ENCODE measurements at regions not wholly inside any gene's neighbourhood (a gene's known extent, or its start where the extent isn't known, plus 50 kb on each side); places are given as distances from the start of the nearest gene placed in this dataset.

- no peak for TF ChIP-seq MAX (IDR thresholded peaks at IDR 0.05; ENCODE audit: low read depth, low read length)
- no peak for TF ChIP-seq POLR2A (IDR thresholded peaks at IDR 0.05; ENCODE audit: extremely low read depth, insufficient read length)
- no peak for TF ChIP-seq MYC (IDR thresholded peaks at IDR 0.05; ENCODE audit: low read depth, low read length)
- no peak for TF ChIP-seq CTCF (IDR thresholded peaks at IDR 0.05; ENCODE audit: low read depth, low read length)
- no peak for DNase-seq (ENCODE audit: low read depth)
- H3K4me3 ChIP-seq (ENCODE audit: low read depth, low read length), result no peak overlapping the region
Observed at GRCh38 chr14:97924922-97925613, 1127.9 kb downstream of the VRK1 start.

DNA sequence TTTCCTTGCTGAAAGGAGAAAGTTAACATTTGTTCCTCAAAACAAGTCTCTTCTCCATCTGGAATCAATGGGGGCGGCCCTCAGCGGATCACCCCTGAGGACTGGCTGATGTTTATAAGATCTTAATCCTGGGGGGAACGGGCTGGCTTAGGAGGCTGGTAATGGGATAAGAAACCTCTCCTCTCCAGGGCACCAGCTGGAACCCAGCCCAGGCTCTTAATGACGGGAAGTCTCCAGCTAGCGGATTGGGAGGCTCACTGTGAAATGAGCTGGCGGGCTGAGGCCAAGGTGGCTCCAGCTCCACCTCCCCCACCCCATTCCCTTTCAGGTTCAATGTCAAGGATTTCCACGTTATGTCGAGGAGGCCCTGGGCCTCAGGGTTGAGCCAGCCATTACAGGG, 1133.0 kb downstream of the VRK1 start:
- TF ChIP-seq MAX (IDR thresholded peaks at IDR 0.05; ENCODE audit: low read depth, low read length) (no peak), CTCF (IDR thresholded peaks at IDR 0.05; ENCODE audit: low read depth, low read length) (no peak), MYC (IDR thresholded peaks at IDR 0.05; ENCODE audit: low read depth, low read length) (no peak)
- H3K4me3 ChIP-seq (ENCODE audit: low read depth, low read length), result no peak overlapping the region
- DNase-seq (ENCODE audit: low read depth), result no peak

DNA sequence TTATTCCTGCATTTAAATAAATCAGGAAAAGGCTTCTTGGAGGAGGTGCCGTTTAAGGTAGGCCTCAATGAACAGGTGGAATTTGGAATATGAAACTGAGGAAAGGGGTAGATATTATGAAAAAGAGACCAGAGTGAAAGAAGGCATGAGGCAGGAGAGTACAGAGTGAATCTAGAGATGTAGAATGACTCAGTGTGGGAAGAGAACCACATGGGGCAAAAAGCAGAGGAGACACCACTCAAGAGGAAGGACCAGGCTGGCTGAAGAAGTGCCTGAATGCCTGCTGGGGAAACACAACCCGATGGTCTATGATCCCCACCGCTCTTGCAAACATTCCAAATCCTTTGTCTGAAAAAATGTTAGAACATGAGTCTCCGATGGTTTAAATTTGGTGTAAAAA, 1134.1 kb downstream of the VRK1 start:
- H3K4me3 ChIP-seq (ENCODE audit: low read depth, low read length), result no peak overlapping the region
- no peak for DNase-seq (ENCODE audit: low read depth)
- TF ChIP-seq MYC (IDR thresholded peaks at IDR 0.05; ENCODE audit: low read depth, low read length) (no peak), MAX (IDR thresholded peaks at IDR 0.05; ENCODE audit: low read depth, low read length) (no peak), CTCF (IDR thresholded peaks at IDR 0.05; ENCODE audit: low read depth, low read length) (no peak), POLR2A (IDR thresholded peaks at IDR 0.05; ENCODE audit: extremely low read depth, insufficient read length) (no peak)

DNA sequence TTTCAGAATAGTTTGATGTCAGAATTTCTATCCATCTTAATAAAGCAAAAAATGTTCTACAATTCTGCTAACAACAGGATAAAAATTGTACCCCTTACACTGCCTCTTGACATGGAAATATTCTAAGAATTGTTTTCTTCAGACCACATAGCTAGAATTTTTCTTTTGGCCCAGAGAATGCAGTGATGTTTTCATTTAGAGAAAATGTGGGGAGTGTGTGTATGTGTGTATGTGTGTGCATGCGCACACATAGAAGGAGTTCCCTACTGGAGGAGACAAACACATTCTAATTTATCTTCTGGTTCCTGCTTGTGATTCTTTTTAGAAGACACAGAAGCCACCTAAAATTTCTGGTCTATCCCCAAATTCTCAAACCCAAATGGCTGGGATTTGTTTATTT, 1145.7 kb downstream of the VRK1 start:
- no peak for TF ChIP-seq MYC (IDR thresholded peaks at IDR 0.05; ENCODE audit: low read depth, low read length)
- no peak for TF ChIP-seq CTCF (IDR thresholded peaks at IDR 0.05; ENCODE audit: low read depth, low read length)
- TF ChIP-seq MAX (IDR thresholded peaks at IDR 0.05; ENCODE audit: low read depth, low read length), result no peak
- TF ChIP-seq POLR2A (IDR thresholded peaks at IDR 0.05; ENCODE audit: extremely low read depth, insufficient read length), result no peak
- H3K4me3 ChIP-seq (ENCODE audit: low read depth, low read length), result no peak overlapping the region
- no peak for DNase-seq (ENCODE audit: low read depth)

- DNase-seq (ENCODE audit: low read depth), result no peak
- TF ChIP-seq MAX (IDR thresholded peaks at IDR 0.05; ENCODE audit: low read depth, low read length) (no peak), POLR2A (IDR thresholded peaks at IDR 0.05; ENCODE audit: extremely low read depth, insufficient read length) (no peak), CTCF (IDR thresholded peaks at IDR 0.05; ENCODE audit: low read depth, low read length) (no peak), MYC (IDR thresholded peaks at IDR 0.05; ENCODE audit: low read depth, low read length) (no peak)
- H3K4me3 ChIP-seq (ENCODE audit: low read depth, low read length), result no peak overlapping the region
Observed at GRCh38 chr14:97943619-97944018, 1146.4 kb downstream of the VRK1 start.

Measured in NB4 (cell line).